ENCODE measurements at regions not wholly inside any gene's neighbourhood (a gene's known extent, or its start where the extent isn't known, plus 50 kb on each side); places are given as distances from the start of the nearest gene placed in this dataset.
"Not testable (repeated sequence)": the region's sequence is repeated elsewhere in the genome, so short reads cannot be mapped to it uniquely, and the experiment has no call there.

GRCh38 chr3:31188112-31188511 lies 293.7 kb upstream of the GADL1 start:
- no peak for DNase-seq

- DNase-seq: no peak
These were observed 294.9 kb upstream of the GADL1 start for GRCh38 chr3:31189330-31189729.

- DNase-seq: no peak
These were observed 295.5 kb upstream of the GADL1 start for GRCh38 chr3:31189971-31190370.

GRCh38 chr3:31191354-31191753 lies 296.9 kb upstream of the GADL1 start:
- DNase-seq: no peak

GRCh38 chr3:31193429-31193828 lies 299.0 kb upstream of the GADL1 start:
- no peak for DNase-seq

- peak; percentile 20 for DNase-seq
These were observed 299.4 kb upstream of the GADL1 start for GRCh38 chr3:31193871-31194270.

- DNase-seq: no peak
These were observed 301.8 kb upstream of the GADL1 start for GRCh38 chr3:31196261-31196660.

GRCh38 chr3:31196881-31197364 lies 302.5 kb upstream of the GADL1 start:
- DNase-seq: peak; percentile 75

GRCh38 chr3:31197941-31198340 lies 303.5 kb upstream of the GADL1 start:
- no peak for DNase-seq

- DNase-seq: no peak
These were observed 304.4 kb upstream of the GADL1 start for GRCh38 chr3:31198890-31199289.

GRCh38 chr3:31203960-31204795 lies 309.7 kb upstream of the GADL1 start:
- no peak for DNase-seq

- not testable (repeated sequence) for DNase-seq
These were observed 310.3 kb upstream of the GADL1 start for GRCh38 chr3:31204796-31205056.

GRCh38 chr3:31210068-31210645 lies 315.7 kb upstream of the GADL1 start:
- DNase-seq: no peak

- peak; percentile 17 for DNase-seq
These were observed 318.7 kb upstream of the STT3B start for GRCh38 chr3:31213869-31214486.

- DNase-seq: no peak
These were observed 314.6 kb upstream of the STT3B start for GRCh38 chr3:31218082-31218481.

GRCh38 chr3:31219131-31219843 lies 313.4 kb upstream of the STT3B start:
- peak; percentile 71 for DNase-seq

GRCh38 chr3:31220431-31220830 lies 312.3 kb upstream of the STT3B start:
- DNase-seq: no peak

- no peak for DNase-seq
These were observed 309.4 kb upstream of the STT3B start for GRCh38 chr3:31223278-31223677.

GRCh38 chr3:31224936-31225335 lies 307.8 kb upstream of the STT3B start:
- DNase-seq: no peak

GRCh38 chr3:31225923-31226322 lies 306.8 kb upstream of the STT3B start:
- DNase-seq: no peak

- DNase-seq: no peak
These were observed 306.4 kb upstream of the STT3B start for GRCh38 chr3:31226346-31226745.

GRCh38 chr3:31227131-31227562 lies 305.6 kb upstream of the STT3B start:
- DNase-seq: no peak

- no peak for DNase-seq
These were observed 302.1 kb upstream of the STT3B start for GRCh38 chr3:31230425-31231223.

Measured in fibroblast of skin of right quadriceps (primary cell).